ENCODE measurements at regions not wholly inside any gene's neighbourhood (a gene's known extent, or its start where the extent isn't known, plus 50 kb on each side); places are given as distances from the start of the nearest gene placed in this dataset.
"Not testable (repeated sequence)": the region's sequence is repeated elsewhere in the genome, so short reads cannot be mapped to it uniquely, and the experiment has no call there.

GRCh38 chr11:97102180-97102579, 712.4 kb downstream of the JRKL start:
- TF ChIP-seq CTCF (conservative IDR thresholded peaks at IDR 0.05); EZH2 (IDR thresholded peaks at IDR 0.05; ENCODE audit: low read depth): not testable (repeated sequence)

Measured in PC-9 (cell line).